ENCODE measurements at regions not wholly inside any gene's neighbourhood (a gene's known extent, or its start where the extent isn't known, plus 50 kb on each side); places are given as distances from the start of the nearest gene placed in this dataset.

GRCh38 chr20:22838001-22838400, 197.1 kb upstream of the SSTR4 start:
- H3K9me3 Mint-ChIP-seq, result peaks cover 3% of the 10 kb centered on the region
- ChIA-PET POLR2A (no interaction called here), CTCF (no interaction called here)
- no peak for TF ChIP-seq CTCF (IDR thresholded peaks at IDR 0.05)
- H3K4me1 ChIP-seq (ENCODE audit: insufficient read depth, low read length), result no peaks in the 10 kb centered on the region
- intact Hi-C loops (cut with DNase I, micrococcal nuclease), result no loop called here
- no peaks in the 10 kb centered on the region for H3K36me3 ChIP-seq (ENCODE audit: insufficient read depth, low read length)
- ATAC-seq (ENCODE audit: poor library complexity), result no peak
- H3K4me1 Mint-ChIP-seq (ENCODE audit: low read depth), result no peaks in the 10 kb centered on the region
- no peaks in the 10 kb centered on the region for H3K27me3 ChIP-seq (ENCODE audit: control insufficient read depth in 1 of 2, insufficient read depth in 2 of 2, low read length in 2 of 2)
- H3K27ac ChIP-seq (ENCODE audit: low read depth in 1 of 2, low read length in 2 of 2), result no peak overlapping the region
- no peak overlapping the region for H3K4me3 ChIP-seq (ENCODE audit: low read length)
- no peaks in the 10 kb centered on the region for H3K36me3 Mint-ChIP-seq (ENCODE audit: low read depth)
- no peak overlapping the region for H3K4me3 Mint-ChIP-seq
- no peak for DNase-seq
- no peak overlapping the region for H3K27ac Mint-ChIP-seq
- H3K9me3 ChIP-seq (ENCODE audit: control insufficient read depth in 1 of 2, insufficient read depth in 1 of 2, low read length in 2 of 2), result no peaks in the 10 kb centered on the region
- no peaks in the 10 kb centered on the region for H3K27me3 Mint-ChIP-seq

- Histone ChIP-seq H3K27me3 (ENCODE audit: control insufficient read depth in 1 of 2, insufficient read depth in 2 of 2, low read length in 2 of 2) (no peaks in the 10 kb centered on the region), H3K4me3 (ENCODE audit: low read length) (no peak overlapping the region), H3K4me1 (ENCODE audit: insufficient read depth, low read length) (no peaks in the 10 kb centered on the region), H3K27ac (ENCODE audit: low read depth in 1 of 2, low read length in 2 of 2) (no peak overlapping the region), H3K9me3 (ENCODE audit: control insufficient read depth in 1 of 2, insufficient read depth in 1 of 2, low read length in 2 of 2) (no peaks in the 10 kb centered on the region), H3K36me3 (ENCODE audit: insufficient read depth, low read length) (no peaks in the 10 kb centered on the region)
- Mint-ChIP-seq H3K36me3 (ENCODE audit: low read depth) (no peaks in the 10 kb centered on the region), H3K27ac (no peak overlapping the region), H3K4me1 (ENCODE audit: low read depth) (no peaks in the 10 kb centered on the region), H3K9me3 (no peaks in the 10 kb centered on the region), H3K27me3 (no peaks in the 10 kb centered on the region), H3K4me3 (no peak overlapping the region)
- ChIA-PET POLR2A (no interaction called here), CTCF (no interaction called here)
- intact Hi-C loops (cut with DNase I, micrococcal nuclease), result no loop called here
- ATAC-seq (ENCODE audit: poor library complexity), result no peak
- no peak for TF ChIP-seq CTCF (IDR thresholded peaks at IDR 0.05)
- no peak for DNase-seq
These were observed 193.3 kb upstream of the SSTR4 start for GRCh38 chr20:22841846-22842245.

GRCh38 chr20:22842793-22843192, 192.3 kb upstream of the SSTR4 start:
- H3K4me1 ChIP-seq (ENCODE audit: insufficient read depth, low read length), result no peaks in the 10 kb centered on the region
- no peak for ATAC-seq (ENCODE audit: poor library complexity)
- H3K4me3 Mint-ChIP-seq, result no peak overlapping the region

More at GRCh38 chr20:22842793-22843192, 192.3 kb upstream of the SSTR4 start:
- H3K9me3 ChIP-seq (ENCODE audit: control insufficient read depth in 1 of 2, insufficient read depth in 1 of 2, low read length in 2 of 2), result no peaks in the 10 kb centered on the region
- Mint-ChIP-seq H3K27me3 (no peaks in the 10 kb centered on the region), H3K27ac (no peak overlapping the region), H3K4me1 (ENCODE audit: low read depth) (no peaks in the 10 kb centered on the region), H3K36me3 (ENCODE audit: low read depth) (no peaks in the 10 kb centered on the region), H3K9me3 (peaks cover 3% of the 10 kb centered on the region)
- no peaks in the 10 kb centered on the region for H3K27me3 ChIP-seq (ENCODE audit: control insufficient read depth in 1 of 2, insufficient read depth in 2 of 2, low read length in 2 of 2)
- no peak overlapping the region for H3K4me3 ChIP-seq (ENCODE audit: low read length)
- no peak overlapping the region for H3K27ac ChIP-seq (ENCODE audit: low read depth in 1 of 2, low read length in 2 of 2)
- no peak for DNase-seq
- H3K36me3 ChIP-seq (ENCODE audit: insufficient read depth, low read length), result no peaks in the 10 kb centered on the region
- ChIA-PET POLR2A (no interaction called here), CTCF (no interaction called here)
- no peak for TF ChIP-seq CTCF (IDR thresholded peaks at IDR 0.05)
- intact Hi-C loops (cut with DNase I, micrococcal nuclease), result no loop called here

Measured in CD4-positive, alpha-beta T cell (primary cell).